ENCODE measurements at regions not wholly inside any gene's neighbourhood (a gene's known extent, or its start where the extent isn't known, plus 50 kb on each side); places are given as distances from the start of the nearest gene placed in this dataset.

GRCh38 chr7:35995334-35995733 lies 157.7 kb upstream of the EEPD1 start:
- H3K27ac Mint-ChIP-seq (ENCODE audit: unreplicated experiment): no peak overlapping the region
- no peak for DNase-seq (ENCODE audit: extremely low spot score, unreplicated experiment)
- peaks cover 10% of the 10 kb centered on the region for H3K4me1 Mint-ChIP-seq (ENCODE audit: unreplicated experiment)
- H3K9me3 Mint-ChIP-seq (ENCODE audit: unreplicated experiment): no peaks in the 10 kb centered on the region
- H3K4me3 Mint-ChIP-seq (ENCODE audit: unreplicated experiment): no peak overlapping the region
- no peaks in the 10 kb centered on the region for H3K27me3 Mint-ChIP-seq (ENCODE audit: unreplicated experiment)
- no peaks in the 10 kb centered on the region for H3K36me3 Mint-ChIP-seq (ENCODE audit: unreplicated experiment)
- no peak for TF ChIP-seq CTCF (IDR thresholded peaks at IDR 0.05)

GRCh38 chr7:35998481-35998880 lies 154.6 kb upstream of the EEPD1 start:
- DNase-seq (ENCODE audit: extremely low spot score, unreplicated experiment): no peak
- H3K36me3 Mint-ChIP-seq (ENCODE audit: unreplicated experiment): no peaks in the 10 kb centered on the region
- H3K4me1 Mint-ChIP-seq (ENCODE audit: unreplicated experiment): peaks cover 16% of the 10 kb centered on the region
- H3K4me3 Mint-ChIP-seq (ENCODE audit: unreplicated experiment): no peak overlapping the region
- no peak for TF ChIP-seq CTCF (IDR thresholded peaks at IDR 0.05)
- H3K9me3 Mint-ChIP-seq (ENCODE audit: unreplicated experiment): no peaks in the 10 kb centered on the region
- no peak overlapping the region for H3K27ac Mint-ChIP-seq (ENCODE audit: unreplicated experiment)
- H3K27me3 Mint-ChIP-seq (ENCODE audit: unreplicated experiment): no peaks in the 10 kb centered on the region

- Mint-ChIP-seq H3K4me1 (ENCODE audit: unreplicated experiment) (peaks cover 9% of the 10 kb centered on the region), H3K4me3 (ENCODE audit: unreplicated experiment) (no peak overlapping the region), H3K36me3 (ENCODE audit: unreplicated experiment) (no peaks in the 10 kb centered on the region), H3K27ac (ENCODE audit: unreplicated experiment) (no peak overlapping the region), H3K27me3 (ENCODE audit: unreplicated experiment) (peaks cover 3% of the 10 kb centered on the region), H3K9me3 (ENCODE audit: unreplicated experiment) (no peaks in the 10 kb centered on the region)
- no peak for TF ChIP-seq CTCF (IDR thresholded peaks at IDR 0.05)
- no peak for DNase-seq (ENCODE audit: extremely low spot score, unreplicated experiment)
Measured at GRCh38 chr7:36001546-36001945, 151.5 kb upstream of the EEPD1 start.

- Mint-ChIP-seq H3K4me3 (ENCODE audit: unreplicated experiment) (no peak overlapping the region), H3K9me3 (ENCODE audit: unreplicated experiment) (no peaks in the 10 kb centered on the region), H3K27ac (ENCODE audit: unreplicated experiment) (no peak overlapping the region), H3K27me3 (ENCODE audit: unreplicated experiment) (peaks cover 3% of the 10 kb centered on the region), H3K36me3 (ENCODE audit: unreplicated experiment) (no peaks in the 10 kb centered on the region), H3K4me1 (ENCODE audit: unreplicated experiment) (peaks cover 9% of the 10 kb centered on the region)
- TF ChIP-seq CTCF (IDR thresholded peaks at IDR 0.05): no peak
- DNase-seq (ENCODE audit: extremely low spot score, unreplicated experiment): no peak
Measured at GRCh38 chr7:36002900-36003299, 150.2 kb upstream of the EEPD1 start.

- H3K36me3 Mint-ChIP-seq (ENCODE audit: unreplicated experiment): no peaks in the 10 kb centered on the region
- no peak overlapping the region for H3K4me3 Mint-ChIP-seq (ENCODE audit: unreplicated experiment)
- H3K4me1 Mint-ChIP-seq (ENCODE audit: unreplicated experiment): peaks cover 9% of the 10 kb centered on the region
- TF ChIP-seq CTCF (IDR thresholded peaks at IDR 0.05): no peak
- peaks cover 3% of the 10 kb centered on the region for H3K27me3 Mint-ChIP-seq (ENCODE audit: unreplicated experiment)
- H3K9me3 Mint-ChIP-seq (ENCODE audit: unreplicated experiment): no peaks in the 10 kb centered on the region
- no peak overlapping the region for H3K27ac Mint-ChIP-seq (ENCODE audit: unreplicated experiment)
- no peak for DNase-seq (ENCODE audit: extremely low spot score, unreplicated experiment)
Measured at GRCh38 chr7:36003343-36003742, 149.7 kb upstream of the EEPD1 start.
